C1 segment of cervical spinal cord (tissue), 14 donors: ENCODE measurements at regions not wholly inside any gene's neighbourhood (a gene's known extent, or its start where the extent isn't known, plus 50 kb on each side); places are given as distances from the start of the nearest gene placed in this dataset.
A peak's percentile ranks its signal among the peaks of the same experiment; 100 is the strongest.
"Not testable (repeated sequence)": the region's sequence is repeated elsewhere in the genome, so short reads cannot be mapped to it uniquely, and the experiment has no call there.

Experiments
- DNase-seq, 14 donors: peaks; one replicate each; lab custom pipeline; 2025; lab: John Stamatoyannopoulos, UW

DNA sequence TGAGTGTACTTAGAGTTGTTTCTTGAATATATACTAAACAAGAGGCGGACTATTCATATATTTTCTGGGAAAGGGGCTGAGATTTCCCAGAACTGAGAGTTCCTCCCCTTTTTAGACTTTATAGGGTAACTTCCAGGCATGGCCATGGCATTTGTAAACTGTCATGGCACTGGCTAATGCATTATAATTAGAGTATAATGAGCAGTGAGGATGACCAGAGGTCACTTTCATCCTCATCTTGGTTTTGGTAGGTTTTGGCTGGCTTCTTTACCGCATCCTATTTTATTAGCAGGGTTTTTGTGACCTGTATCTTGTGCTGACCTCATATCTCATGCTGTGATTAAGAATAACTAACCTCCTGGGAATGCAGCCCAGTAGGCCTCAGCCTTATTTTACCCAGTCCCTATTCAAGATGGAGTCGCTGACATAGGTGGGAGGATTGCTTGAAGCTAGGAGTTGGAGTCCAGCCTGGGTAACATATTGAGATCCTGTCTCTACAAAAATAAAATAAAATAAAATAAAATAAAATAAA, 91.4 kb downstream of the MOBP start:
- DNase-seq, result no peak

DNA sequence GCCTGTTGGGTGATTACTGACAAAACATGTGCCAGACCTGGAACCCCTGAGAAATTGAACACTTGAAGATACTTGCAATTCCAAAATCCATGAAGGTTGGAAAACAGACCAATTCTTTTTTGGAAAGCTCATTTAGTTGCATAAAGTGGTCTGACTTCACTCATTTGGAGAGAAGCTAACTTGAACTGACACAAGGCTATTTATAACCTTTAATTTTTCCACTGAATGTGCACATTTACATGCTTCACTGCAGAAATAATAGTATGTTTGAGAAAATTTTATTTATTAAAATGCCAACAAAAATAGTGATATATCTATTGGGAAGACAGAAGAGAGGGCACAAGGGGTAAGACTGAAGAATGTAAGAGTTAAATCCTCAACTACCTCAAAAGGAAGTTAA, 92.1 kb downstream of the MOBP start:
- no peak for DNase-seq

DNA sequence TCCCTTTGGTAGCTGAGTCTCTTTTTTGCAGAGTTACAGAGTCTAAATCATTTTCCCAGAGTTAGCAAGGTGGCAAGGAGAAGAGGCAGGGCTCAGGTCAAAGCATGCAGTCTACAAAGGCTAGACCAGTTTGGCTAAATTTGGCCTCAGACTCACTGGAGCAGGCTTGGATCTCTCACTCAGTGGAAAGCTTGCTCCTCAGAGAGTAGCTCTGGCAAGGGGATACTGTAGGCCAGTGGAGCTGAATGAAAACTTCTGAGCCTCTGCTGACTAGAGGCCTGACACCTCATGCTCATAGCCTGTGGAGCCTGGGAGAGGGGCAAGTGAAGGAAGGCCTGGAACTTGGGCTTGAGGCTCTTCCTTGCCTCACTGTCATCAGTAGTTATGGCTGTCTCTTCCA, 101.0 kb downstream of the MOBP start:
- no peak for DNase-seq

DNA sequence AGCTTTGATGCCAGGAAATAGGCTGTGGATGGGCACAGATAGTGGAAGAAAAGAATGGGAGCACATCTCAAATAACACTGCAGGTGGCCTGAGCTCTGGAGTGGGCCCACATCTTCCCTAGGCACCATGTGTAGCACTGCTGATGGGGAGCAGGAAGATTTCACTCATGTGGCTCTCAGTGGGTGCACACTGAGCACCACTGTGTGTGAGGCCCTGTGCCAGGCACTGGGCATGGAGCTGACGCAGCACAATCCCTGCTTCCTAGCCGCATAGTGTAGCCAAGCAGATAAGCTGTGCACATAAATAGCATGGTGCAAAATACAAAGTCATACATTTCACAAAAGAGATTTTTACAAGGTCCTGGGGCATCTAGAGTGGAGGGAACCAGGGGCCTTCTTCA, 101.6 kb downstream of the MOBP start:
- DNase-seq, result no peak

DNA sequence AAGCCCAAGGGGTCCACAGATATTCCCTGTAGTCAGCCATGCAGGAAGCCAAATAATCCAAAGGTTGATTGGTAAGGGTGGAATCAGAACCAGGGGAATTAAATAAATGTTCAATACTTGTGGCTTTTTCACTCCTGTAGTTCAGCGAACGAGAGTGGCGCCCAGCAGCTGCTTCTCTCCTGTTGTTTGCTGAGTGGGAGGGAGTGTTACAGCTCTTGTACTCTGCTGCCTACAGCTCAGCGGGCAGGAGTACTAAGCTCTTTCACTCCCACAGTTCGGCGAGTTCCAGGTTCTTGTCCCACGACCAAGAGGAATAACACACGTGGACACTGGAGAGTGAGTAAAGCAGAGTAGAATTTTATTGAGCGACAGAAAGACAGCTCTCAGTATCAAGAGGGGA, 105.9 kb downstream of the MOBP start:
- DNase-seq, result no peak

DNA sequence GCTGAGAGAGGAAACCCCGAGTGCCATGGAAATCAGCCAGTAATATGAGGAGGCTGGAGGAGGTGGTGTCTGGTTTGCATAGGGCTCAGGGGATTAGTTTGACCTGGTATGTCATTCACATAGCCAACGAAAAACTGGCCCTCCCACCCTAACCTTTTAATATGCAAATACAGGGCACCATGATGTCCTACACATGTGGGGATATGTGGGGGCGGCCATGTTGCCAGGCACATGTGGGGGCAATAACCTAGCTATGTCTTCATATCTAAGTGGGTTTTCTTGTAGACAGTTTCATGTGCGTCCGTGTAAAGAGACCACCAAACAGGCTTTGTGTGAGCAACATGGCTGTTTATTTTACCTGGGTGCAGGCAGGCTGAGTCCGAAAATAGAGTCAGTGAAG, 110.1 kb downstream of the MOBP start:
- DNase-seq, result no peak

DNA sequence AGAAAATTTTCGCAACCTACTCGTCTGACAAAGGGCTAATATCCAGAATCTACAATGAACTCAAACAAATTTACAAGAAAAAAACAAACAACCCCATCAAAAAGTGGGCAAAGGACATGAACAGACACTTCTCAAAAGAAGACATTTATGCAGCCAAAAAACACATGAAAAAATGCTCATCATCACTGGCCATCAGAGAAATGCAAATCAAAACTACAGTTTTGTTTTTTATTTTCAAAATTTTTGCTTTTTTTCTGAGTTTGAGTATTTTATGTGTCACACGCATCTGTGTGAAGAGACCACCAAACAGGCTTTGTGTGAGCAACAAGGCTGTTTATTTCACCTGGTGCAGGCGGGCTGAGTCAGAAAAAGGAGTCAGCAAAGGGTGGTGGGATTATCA, 118.7 kb downstream of the MOBP start:
- DNase-seq, result not testable (repeated sequence)

DNA sequence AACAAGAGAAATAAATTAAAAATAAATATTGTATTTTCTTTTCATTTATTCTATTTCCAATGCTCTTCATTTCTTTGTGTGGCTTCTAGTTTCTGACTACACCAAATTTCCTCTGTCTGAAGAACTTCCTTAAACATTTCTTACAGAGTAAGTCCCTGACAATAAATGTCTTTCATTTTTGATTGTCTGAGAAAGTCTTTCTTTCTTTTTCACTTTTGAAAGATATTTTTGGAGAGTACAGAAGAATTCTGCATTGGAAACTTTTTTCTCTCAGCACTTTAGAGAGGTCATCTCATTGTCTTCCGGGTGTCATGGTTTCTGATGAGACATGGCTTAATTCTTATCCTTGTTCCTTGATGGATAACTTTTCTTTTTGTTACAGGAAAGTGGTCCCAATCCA, 119.6 kb downstream of the MOBP start:
- no peak for DNase-seq

DNA sequence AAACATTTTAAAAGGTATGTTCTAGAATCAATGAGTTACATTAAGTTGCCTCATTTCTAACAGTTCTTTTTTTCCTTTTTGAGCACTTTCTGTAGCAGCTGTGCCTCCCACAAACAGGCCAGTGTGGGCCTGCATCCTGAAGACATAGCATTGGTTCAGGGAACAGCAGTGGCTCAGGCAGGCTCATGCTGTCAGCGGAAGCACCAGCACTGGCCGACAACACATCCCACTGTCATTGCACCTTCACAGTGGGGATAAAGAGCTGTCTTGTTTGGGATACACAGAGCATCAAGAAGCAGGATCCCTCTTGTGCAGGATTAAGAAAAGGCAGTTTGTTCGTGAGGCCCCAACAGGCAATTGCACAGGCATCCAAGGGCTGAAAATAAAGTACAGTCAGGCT, 123.3 kb downstream of the MOBP start:
- DNase-seq, result peak in 1 of 14 donors; percentile 4

DNA sequence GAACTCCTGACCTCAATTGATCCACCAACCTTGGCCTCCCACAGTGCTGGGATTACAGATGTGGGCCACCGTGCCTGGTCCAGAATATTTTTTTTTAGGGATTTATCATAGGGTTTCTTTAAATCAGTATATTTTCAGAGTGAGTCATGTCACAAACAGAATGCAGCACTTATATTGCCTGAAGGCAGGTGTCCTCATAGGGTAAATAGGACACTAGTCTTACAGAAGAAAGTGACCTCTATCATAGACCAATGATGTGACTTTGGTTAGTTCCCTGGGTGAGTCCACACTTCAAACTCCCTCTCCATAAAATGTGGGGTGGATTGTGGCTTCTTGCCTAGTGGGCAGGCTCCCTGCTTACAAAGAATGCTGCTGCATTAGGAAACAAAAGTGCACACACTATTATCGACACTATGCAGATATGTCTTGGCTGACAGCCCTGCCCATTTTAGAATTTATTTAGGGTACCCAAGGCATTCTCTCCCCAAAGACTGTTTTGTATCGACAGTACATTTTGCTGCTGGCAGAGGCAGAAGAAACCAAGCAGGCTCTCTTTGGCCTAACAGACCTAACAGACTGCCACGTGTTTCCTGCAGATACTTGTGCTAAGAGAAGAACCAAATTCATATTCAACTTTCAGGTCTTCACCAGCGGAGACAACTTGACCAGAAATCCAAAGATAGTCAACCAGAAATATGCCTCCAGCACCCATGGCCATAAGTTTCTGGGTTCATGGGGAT, 125.0 kb downstream of the MOBP start:
- DNase-seq, result no peak

DNA sequence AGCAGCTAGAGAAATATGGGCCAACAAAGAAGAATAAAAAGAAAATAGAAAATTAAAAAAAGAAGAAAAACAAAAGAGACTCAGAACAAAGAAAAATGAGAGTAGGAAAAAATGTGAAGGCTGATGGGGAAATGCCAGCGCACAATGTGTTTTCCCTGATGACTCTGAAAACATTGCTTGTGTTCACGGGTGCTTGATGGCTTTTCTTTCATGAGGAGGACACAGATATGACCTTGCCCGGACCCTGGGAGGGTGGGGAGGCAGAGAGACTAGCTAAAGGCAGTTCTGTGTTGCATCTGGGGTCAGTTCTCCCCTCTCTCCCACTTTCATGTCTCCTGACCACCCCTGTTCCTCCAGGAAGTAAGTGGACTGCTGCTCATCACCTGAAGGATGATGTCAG, 125.9 kb downstream of the MOBP start:
- no peak for DNase-seq

DNA sequence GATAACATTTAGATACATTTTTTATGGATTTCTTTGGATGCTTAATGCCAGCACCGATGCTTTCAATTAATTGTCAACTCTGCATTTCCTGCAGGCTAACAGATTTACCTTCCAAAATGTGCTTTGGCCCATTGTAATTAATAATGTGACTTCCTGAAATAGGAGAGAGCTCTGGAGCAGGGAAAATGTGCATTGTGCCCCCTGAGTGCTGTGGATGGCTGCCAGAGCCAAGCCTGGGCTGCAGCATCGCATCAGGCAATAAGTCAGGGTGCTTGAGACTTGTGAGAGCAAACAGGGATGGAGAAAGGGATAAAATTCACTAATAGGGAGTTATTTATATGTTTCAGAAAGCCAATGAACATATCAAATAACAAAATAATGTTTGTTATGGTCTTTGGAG, 133.8 kb downstream of the MOBP start:
- DNase-seq, result no peak

DNA sequence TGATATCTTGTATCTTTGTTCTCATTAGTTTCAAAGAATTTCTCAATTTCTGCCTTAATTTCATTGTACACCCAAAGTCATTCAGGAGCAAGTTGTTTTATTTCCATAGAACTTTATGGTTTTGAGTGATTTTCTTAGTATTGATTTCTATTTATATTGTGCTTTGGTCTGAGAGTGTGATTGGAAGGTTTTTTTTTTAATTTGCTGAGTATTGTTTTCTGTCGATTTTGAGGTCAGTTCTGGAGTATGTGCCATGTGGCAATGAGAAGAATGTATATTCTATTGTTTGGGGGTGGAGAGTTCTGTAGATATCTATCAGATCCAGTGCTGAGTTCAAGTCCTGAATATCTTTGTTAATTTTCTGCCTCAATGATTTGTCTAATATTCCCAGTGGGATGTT, 138.4 kb downstream of the MOBP start:
- DNase-seq, result no peak

DNA sequence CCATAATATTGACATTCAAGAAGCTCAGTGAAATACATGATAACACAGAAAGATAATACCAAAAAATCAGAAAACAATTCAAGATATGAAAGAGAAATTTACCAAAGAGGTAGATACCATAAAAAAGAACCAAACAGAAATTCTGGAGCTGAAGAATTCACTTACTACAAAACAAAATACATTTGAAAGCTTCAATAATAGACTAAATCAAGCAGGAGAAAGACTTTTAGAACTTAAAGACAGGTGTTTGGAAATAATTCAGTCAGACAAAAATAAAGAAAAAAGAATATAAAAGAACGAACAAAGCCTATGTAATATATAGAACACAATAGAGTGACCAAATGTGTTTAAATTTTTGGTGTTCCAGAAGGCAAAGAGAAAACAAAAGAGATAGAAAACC, 158.7 kb downstream of the MOBP start:
- DNase-seq, result no peak

DNA sequence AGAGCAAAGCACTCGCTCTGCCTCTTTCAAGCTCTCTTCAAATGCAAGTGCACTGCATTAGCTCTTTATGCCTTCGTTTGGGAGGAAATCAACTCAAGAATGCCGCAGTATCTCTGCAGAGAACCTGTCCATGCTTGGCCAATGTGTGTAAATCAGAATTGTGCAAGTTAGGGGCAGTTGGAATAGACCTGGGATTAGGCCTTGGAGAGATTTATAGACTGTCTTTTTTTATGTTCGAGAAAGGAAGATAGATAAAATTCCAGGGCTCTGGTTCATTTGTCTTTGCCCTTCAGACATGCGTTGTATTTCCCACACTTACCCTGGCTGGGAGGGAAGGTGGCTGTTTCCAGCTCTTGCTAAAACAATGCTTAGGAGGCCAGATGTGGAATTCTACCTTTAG, 163.7 kb downstream of the MOBP start:
- no peak for DNase-seq

DNA sequence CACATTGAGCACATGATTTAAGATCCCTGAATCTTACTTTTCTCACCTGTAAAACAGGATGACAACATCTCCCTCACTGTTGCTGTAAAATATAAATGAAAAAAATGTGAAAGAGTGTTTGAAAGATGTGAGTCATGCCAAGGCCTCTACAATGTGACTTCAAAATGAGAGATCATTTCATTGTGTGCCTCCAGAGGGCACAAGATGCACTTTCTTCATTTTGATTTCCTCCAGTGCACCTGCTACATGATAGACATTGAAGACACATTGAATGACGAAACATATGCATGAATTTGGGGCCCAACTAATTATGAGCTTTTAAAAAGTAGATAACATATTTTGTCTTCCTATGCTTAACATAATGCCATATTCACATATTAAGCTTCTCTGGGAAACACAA, 170.3 kb downstream of the MOBP start:
- DNase-seq, result no peak

DNA sequence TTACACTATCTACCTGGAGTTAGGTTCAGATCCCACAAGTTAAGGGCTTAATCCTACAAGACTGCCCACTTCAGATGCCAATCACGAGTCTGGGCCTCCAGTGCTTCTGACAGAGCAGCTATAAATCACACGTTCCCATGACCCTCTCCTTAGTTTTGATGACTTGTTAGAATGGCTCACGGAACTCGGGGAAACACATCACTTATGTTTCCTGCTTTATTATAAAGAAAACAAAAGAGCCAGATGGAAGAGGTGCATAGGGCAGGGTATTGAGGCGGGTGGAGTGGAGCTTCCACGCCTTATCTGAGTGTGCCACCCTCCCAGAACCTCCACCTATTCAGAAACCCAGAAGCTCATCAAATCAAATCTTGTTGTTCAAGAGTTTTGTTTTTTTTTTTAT, 170.8 kb downstream of the MOBP start:
- no peak for DNase-seq

DNA sequence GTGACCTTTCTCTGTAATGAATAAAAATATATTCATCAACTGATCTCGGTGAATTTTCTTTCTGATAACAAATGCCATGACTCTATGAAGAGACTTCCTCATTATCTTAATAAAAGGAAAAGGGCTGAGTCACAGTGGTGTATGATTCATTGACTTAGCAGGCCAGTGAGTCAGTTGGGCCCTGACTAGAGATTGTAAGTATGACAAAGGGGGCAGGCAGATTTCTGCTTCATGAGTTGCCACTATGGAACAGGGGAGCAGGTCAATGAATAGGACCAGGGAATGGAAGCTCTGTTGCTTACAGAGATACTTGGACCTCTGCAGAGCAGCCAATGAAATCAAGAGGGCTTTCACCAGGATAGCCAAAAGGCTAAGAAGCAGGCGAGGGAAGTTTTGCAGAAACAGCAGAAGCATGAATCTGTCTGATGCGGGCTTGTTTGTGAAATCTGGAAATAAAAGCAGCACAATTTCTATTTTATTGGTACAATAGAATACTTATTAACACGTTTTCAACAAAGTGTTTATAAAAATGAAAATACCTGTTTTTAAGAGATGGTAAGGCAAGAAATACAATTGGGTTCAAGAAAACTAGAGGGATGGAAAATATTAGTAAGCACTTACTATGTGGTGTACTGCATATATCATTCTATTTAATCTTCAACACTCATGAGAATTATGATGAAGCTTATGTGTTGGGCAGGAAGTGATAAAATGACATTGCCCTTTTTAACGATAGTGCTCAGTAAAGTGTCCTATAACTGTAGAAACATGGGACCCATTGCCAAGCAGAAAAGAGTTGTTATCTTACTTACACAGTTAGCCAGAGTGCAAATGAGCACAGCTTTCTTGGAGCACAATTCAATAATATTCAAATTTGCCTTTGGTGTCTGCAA, 169.8 kb upstream of the MYRIP start:
- DNase-seq, result peak in 1 of 14 donors; percentile 1

DNA sequence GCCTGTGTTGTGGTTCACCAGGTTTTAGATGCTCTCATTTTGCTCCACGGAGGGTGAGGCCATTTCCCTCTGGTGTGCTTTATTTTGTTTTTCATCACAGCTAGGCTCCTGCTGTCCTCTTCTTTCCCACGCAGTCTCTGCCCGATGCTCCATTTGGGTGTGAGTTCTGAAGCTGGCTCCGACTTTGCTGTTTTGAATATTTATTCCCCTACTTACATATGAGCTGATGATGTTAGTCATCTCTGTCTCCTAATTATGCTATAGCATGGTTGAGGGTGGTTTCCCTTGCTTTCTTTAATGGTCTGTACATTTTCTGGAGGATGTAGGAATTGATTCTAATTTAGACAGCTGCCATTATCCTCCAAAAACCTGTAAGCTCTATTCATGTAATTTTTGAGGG, 168.1 kb upstream of the MYRIP start:
- DNase-seq, result no peak

DNA sequence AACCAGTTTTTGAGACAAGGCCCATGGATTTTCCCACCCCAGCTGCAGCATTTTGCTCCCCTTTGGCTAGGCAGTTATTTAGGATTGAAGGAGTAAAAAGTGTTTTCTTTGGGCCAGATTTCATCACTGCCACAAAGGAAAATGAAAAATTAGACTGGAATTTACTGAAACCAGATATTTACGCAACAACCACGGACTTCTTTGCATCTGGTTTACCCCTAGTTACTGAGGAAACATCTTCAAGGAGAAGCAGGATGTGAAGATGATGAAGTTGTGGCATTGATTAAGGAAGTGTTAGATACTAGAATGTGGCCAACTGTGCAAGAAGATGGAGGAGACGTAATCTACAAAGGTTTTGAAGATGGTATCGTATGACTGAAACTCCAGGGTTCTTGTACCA, 165.2 kb upstream of the MYRIP start:
- no peak for DNase-seq

DNA sequence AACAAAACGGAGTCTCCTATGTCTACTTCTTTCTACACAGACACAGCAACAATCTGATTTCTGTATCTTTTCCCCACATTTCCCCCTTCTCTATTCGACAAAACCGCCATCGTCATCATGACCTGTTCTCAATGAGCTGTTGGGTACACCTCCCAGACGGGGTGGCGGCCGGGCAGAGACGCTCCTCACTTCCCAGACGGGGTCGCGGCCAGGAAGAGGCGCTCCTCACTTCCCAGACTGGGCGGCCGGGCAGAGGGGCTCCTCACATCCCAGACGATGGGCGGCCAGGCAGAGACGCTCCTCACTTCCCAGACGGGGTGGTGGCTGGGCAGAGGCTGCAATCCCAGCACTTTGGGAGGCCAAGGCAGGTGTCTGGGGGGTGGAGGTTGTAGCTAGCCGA, 158.2 kb upstream of the MYRIP start:
- DNase-seq, result not testable (repeated sequence)

DNA sequence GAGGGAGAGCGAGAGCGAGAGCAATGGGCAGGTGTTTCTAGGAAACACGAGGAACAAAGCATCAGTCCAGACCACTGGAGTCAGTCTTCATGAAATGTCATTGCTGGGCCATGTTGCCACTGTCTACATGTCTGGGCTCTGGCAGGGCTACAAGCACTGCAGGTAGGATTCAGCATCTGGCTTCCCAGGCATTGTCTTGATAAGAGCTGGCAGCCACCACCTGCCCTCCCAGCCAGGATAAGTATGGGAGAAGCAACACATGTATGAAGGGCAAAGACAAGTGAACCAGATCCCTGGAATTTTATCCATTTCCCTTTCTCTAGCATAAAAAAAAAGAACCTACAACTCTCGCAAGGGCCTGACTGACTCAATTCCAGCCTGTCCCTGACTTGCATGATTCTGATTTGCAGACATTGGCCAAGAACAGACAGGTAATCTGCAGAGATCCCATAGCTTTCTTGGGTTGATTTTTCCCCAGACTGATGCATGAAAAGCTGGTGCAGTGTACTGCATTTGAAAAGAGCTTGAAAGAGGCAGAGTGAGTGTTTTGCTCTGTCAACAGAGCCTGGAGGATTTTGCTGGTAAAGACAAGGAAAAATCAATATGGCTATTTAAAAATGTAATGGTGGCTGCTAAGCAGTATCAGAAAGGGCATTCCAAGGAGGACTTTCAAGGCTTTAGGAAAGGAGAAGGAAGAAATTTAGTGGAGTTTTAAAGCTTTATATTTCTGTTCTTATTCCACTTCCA, 157.2 kb upstream of the MYRIP start:
- DNase-seq, result no peak
